ENCODE measurements at regions not wholly inside any gene's neighbourhood (a gene's known extent, or its start where the extent isn't known, plus 50 kb on each side); places are given as distances from the start of the nearest gene placed in this dataset.

GRCh38 chr13:106384516-106384915 is 150.9 kb downstream of the EFNB2 start:
- intact Hi-C loops (cut with DNase I): no loop called here
- DNase-seq: no peak

GRCh38 chr13:106383791-106384190 is 151.7 kb downstream of the EFNB2 start:
- DNase-seq: no peak
- intact Hi-C loops (cut with DNase I): no loop called here

DNA sequence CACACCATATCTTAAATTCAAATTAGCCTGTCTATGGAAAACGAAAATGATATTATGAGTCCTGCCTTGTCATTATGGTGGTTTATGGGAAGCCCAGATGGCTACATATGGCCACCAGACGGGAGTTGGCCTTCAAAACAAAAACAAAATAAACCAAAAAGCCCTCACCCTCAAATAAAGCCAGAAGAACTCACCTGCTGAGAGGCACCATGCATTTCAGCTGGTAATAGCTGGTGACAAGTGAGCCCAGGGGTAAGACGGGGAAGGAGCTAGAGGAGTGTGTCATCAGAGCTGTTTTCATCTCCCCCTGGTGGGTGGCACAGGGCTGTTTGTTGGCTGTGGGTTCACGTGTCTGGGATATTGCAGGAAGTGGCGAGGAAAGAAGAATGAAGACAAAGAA is 152.9 kb downstream of the EFNB2 start:
- intact Hi-C loops (cut with DNase I): no loop called here
- no peak for DNase-seq

DNA sequence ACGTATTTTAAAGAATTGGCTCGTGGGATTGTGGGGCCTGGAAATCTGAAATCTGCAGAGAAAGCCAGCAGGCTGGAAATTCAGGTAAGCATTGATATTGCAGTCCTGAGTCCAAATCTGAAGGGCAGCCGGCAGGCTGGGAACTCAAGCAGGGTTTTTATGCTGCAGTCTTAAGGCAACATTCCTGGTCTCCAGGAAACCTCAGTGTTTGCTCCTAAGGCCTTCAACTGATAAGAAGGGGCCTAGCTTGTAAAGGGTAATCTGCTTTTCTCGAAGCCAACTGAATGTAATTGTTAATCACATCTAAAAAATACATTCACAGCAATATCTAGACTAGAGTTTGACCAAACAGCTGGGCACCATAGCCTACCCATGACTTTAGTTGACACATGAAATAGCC is 154.4 kb downstream of the EFNB2 start:
- DNase-seq: no peak
- intact Hi-C loops (cut with DNase I): no loop called here

DNA sequence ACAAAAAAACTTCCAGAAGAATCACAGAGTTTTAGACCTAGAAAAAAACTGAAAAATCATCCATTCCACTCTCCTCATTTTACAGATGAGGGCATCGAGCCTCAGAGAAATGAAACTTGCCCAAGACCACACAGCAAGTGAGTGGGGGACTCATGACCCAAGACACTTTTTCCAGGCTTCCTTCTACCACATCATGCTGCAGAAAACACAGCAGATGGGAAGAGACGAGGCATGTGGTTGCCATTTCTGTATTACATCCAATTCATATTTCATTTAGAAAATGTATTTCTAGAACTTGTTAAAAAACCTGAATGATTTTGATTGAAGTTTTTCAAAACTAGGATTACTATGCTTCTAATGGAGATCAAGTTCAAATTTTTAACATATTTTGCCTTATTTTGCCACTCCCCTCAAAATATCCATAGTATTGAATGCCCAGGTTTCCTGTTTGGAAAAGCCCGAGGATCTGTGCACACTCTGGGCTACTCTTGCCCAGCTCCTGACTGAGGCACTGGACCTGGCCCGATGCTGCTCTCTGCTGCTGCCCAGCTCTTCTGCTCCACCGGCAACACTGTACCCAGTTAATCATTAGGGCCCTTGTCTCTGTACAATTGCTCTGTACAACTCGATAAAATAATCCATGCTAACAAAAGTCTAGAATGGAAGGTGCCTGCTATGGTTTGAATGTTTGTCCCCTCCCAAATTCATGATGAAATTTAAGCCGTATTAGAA is 157.4 kb downstream of the EFNB2 start:
- intact Hi-C loops (cut with DNase I): no loop called here
- DNase-seq: no peak

DNA sequence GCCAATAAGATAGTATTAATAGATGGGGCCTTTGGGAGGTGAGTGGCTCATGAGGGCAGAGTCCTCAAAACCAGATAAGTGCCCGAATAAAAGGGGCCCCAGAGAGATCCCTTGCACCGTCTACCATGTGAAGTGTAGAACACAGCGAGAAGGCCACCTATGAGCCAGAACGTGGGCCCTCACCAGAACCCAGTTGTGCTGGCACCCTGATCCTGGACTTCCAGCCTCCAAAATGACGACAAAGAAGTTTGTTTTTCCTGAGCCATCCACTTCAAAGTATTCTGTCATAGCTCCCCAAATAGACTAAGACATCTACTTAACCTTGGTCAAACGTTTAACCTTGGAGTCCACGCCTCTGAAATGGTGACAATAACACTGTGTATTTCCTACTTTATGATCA is 158.1 kb downstream of the EFNB2 start:
- intact Hi-C loops (cut with DNase I): no loop called here
- DNase-seq: peak in 1 of 10 donors; percentile 62

- intact Hi-C loops (cut with DNase I): no loop called here
- peak in 4 of 10 donors; percentile 17 to 76 (median 53) for DNase-seq
Observed at GRCh38 chr13:106376401-106377112, 158.9 kb downstream of the EFNB2 start.

DNA sequence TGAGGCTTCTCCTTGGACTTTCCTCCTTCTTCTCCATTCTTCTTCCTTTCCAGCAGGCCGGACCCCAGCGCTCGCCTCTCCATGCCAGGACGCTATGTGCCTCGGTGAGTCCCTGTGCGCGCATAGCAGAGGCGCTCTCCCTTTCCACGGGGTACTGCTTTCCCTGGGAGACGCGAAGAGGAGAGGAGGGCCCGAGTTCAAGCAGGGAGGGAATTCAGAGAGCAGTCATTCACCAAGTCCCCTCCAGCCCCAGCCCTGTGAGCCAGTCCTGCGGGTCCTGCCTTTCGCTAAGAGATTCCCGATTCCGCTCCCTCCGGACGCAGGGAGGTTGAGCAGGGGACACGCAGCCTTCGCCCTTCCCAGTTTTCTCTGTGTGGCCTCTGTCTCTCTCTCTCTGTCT is 160.4 kb downstream of the EFNB2 start:
- intact Hi-C loops (cut with DNase I): no loop called here
- peak in 1 of 10 donors; percentile 55 for DNase-seq

DNA sequence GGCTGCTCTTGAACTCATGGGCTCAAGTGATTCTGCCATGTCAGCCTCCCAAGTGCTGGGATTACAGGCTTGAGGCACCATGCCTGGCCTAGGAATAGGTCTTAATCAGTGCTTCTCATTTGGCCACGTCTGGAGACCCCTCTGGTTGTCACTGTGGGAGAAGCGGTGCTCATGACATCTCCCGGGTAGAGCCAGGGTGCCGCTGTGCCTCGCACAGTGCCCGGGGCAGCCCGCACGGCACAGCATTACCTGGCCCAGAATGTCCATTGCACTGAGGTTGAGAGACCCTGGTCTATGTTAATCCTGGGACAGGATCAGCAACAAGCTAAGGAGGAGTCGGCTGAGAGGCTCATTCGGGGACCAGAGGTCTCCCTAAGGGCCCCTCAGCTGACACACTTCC is 160.8 kb downstream of the EFNB2 start:
- peak in 1 of 10 donors; percentile 61 for DNase-seq
- intact Hi-C loops (cut with DNase I): no loop called here

DNA sequence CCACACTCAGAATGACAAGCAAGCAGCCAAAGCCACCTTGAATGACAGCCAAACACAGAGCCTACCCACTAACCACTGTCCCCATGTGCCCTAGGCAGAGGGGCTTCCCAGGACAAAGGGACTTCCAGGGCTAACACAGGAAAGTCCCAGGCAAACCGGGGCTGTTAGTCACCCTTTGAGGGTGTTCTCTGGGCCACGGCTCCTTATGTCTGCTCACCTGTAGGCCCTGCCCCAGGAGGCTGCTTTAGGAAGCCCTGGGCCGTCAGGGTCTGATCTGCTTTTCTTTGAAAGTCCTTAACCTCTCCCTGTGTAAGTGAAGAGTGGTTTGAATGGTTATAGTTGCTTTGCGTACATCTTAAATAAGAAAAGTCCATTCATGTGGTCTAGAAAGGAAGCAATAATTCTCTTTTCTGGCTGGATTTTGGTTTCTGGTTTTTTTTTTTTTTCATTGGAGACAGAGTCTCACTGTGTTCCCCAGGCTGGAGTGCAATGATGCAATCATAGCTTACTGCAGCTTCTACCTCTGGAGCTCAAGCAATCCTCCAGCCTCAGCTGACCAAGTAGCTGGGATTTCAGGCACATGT is 161.4 kb downstream of the EFNB2 start:
- intact Hi-C loops (cut with DNase I): no loop called here
- peak in 1 of 10 donors; percentile 59 for DNase-seq

DNA sequence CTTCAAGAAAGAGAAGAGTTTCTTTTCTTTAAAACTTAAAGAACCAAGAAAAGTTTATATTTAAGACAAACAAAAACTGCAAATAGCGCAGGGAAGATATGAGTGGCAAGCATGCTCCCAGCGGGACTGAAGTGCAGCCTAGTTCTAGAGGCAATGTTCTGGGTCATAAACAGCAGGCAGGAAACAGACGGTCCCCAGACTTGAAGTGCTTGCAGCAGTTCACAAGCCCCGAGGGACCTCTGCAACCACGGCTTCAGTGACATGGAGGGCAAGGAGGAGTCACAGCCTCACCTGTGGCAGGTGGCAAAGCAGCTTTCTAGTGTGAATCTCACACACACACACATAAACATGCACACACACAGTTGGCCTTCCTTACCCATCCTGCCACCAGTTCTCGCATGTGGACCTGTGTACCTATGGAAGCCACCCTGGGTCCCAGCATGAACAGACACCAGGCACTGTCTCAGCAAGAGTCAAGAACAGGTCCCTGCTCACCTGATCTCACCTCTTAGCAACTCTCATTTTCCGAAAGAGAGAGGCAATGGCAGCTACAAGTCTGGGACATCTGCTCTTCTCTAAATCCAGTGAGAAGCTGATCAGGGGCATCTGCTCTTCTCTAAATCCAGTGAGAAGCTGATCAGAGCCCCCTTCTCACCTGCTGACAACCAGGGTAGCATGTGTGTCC is 162.0 kb downstream of the EFNB2 start:
- DNase-seq: no peak
- intact Hi-C loops (cut with DNase I): no loop called here

- intact Hi-C loops (cut with DNase I): no loop called here
- no peak for DNase-seq
Observed at GRCh38 chr13:106372199-106373155, 163.0 kb downstream of the EFNB2 start.

DNA sequence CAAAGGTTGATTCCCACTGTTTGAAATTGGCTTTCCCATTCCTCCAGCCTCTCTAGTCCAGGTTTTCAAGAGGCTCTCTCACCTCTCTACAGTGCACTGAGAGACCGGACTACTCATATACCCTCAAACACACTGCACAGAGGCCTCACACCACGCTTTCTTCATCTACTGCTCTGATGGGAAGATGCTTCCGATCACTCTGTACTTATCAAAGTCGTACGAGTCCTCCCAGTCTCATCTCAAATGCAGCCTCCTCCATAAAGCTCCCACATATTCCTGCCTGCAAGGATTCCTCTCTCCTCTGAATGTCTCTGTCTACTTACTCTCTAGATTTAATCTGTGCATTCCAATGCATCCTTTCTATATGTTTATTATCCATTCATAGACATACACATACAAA is 164.4 kb downstream of the EFNB2 start:
- no peak for DNase-seq

DNA sequence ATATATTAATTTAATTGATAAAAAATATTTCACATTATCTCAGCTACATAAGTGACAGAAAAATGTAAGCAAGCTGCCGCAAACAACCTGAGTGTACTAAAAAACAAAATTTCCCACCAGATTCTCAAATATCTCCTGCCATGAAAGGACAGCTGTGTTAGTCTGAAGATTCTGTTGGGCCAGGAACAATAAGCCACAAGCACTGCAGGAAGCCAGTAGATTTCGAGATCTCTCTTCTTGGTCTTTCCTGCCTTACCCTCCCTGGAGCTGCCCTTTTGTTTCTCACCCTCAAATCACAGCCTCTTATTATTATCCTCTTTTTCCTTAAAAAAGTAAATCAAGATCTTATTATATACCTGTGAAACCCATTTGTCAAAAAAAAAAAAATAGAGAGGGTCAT is 165.6 kb downstream of the EFNB2 start:
- intact Hi-C loops (cut with DNase I): no loop called here

More for the DNA sequence above, 164.4 kb downstream of the EFNB2 start:
- intact Hi-C loops (cut with DNase I): no loop called here

GRCh38 chr13:106369091-106369490 is 166.4 kb downstream of the EFNB2 start:
- no peak for DNase-seq
- intact Hi-C loops (cut with DNase I): no loop called here

More for the DNA sequence above, 165.6 kb downstream of the EFNB2 start:
- no peak for DNase-seq

- no peak for DNase-seq
- intact Hi-C loops (cut with DNase I): no loop called here
Observed at GRCh38 chr13:106367361-106367971, 168.0 kb downstream of the EFNB2 start.

- intact Hi-C loops (cut with DNase I): no loop called here
- DNase-seq: no peak
Observed at GRCh38 chr13:106362707-106363106, 172.8 kb downstream of the EFNB2 start.

DNA sequence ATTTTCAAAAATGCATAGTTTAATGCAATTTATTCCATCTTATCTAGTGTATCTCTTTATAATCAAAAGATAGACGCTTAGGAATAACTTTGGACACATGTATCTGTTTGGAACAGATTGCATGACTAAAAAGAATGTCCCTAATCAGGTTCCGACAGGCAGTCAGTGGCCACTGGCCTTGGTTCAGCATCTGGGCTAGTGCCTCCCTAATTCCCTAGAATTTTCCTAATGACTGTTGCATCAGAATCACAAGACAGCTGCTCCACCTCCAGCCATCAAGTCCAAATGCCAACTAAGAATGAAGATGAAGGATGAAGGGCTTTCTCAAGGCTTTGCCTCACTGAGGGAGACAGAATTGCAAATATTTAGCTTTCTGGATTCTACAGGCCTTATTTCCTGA is 173.8 kb downstream of the EFNB2 start:
- intact Hi-C loops (cut with DNase I): no loop called here

GRCh38 chr13:106357198-106357597 is 178.3 kb downstream of the EFNB2 start:
- intact Hi-C loops (cut with DNase I): loop anchor here (10.0 kb wide), 1 partner anchor 138 kb away; no protein-coding TSS in a partner anchor
- DNase-seq: no peak

More for the DNA sequence above, 173.8 kb downstream of the EFNB2 start:
- DNase-seq: no peak

Measured in posterior cingulate gyrus (tissue), 11 donors.